HG03442 (cell line): ENCODE measurements at regions not wholly inside any gene's neighbourhood (a gene's known extent, or its start where the extent isn't known, plus 50 kb on each side); places are given as distances from the start of the nearest gene placed in this dataset.
"Not testable (repeated sequence)": the region's sequence is repeated elsewhere in the genome, so short reads cannot be mapped to it uniquely, and the experiment has no call there.

Source experiments
- ATAC-seq: cut with Tn5 transposase; IDR thresholded peaks from one replicate; pipeline ENCODE4 v1.9.1; 2021; ENCODE audit warnings: mild to moderate bottlenecking, moderate library complexity; ENCODE audit not compliant: unreplicated experiment

- no peak for ATAC-seq
Observed at GRCh38 chr3:35409991-35410390, 229.3 kb upstream of the ARPP21 start.

GRCh38 chr3:35413483-35413882 is 225.8 kb upstream of the ARPP21 start:
- no peak for ATAC-seq

DNA sequence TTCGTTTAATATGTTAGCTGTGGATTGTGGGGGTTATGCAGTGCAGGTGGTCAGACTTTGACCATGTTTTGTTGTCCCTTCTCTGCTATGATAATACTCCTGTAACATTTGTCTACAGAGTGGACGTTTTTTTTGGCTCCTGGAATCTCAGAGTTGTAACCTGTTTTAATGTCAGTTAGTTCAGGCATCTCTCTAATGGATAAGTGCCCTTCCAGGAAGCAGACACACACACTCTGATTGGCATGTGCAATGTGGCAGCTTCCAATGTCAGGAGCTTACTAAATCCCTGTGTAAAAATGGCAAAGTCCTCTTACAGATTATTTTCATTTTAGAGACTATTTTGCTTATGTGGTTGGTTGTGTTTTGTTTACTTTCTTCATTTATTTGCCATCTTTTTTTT is 222.2 kb upstream of the ARPP21 start:
- no peak for ATAC-seq

DNA sequence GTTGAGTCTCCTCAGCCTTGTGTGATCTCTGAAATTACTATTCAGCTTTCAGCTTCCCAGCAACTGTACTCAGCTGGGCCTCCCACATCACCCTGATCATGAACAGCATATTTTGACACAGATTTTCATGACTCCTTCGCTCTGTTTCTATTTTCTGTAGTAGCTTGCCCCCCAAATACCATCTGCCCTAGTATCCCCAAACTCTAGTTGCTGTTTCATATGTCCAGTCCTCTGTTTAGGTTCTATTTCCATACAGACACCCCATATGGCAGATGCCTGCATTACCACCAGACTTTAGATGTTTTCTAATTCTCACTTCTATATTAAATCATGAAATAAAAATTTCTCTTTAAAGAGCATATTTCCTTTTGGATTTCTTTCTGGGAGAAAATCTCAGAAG is 217.2 kb upstream of the ARPP21 start:
- ATAC-seq, result no peak

GRCh38 chr3:35422836-35423601 is 216.3 kb upstream of the ARPP21 start:
- ATAC-seq, result no peak

DNA sequence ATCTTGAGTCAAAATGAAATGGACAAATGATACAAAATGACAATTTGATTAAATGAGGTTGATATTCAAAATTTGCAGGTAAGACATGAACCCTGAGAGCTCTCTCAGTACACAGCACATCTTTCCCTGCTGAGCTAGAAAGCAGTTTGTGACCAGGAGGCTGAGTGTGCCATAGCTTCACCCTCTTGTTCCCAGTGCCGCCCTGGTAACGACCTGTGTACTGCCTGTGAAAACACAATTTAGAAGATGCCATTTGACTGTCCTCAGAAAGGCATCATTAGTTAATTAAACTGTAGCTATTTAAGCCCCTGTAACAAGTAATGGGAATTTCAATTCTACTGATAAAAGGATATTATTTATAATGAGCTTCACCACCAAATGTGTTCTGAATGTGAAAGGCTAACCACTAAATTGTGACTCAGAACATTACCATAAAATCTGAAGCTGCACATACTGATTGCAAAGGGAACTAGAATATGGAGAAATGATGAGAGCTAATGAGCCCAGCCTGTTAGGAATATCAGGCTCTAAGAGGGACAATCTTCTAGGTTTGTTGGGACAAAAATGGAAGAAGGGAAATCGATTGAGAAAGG is 212.9 kb upstream of the ARPP21 start:
- no peak for ATAC-seq

DNA sequence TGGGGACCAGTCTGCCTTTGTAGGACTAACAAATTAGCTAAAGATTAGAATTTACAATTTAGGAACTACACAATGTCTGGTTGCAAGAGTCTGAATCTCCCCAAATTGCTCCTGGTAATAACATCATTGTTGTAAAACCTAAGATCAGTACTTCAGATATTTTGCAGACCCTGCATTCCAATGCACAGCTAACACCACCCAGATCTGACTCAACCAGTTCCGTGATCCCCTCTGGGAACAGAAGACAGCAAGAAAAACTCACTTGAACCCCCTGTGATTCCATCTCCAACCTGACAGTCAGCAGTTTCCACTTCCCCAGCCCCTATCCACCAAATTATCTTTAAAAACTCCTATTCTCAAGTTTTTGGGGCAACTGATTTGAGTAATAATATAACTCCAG is 201.9 kb upstream of the ARPP21 start:
- ATAC-seq, result no peak

- no peak for ATAC-seq
Observed at GRCh38 chr3:35438101-35438500, 201.2 kb upstream of the ARPP21 start.

GRCh38 chr3:35439663-35440062 is 199.7 kb upstream of the ARPP21 start:
- ATAC-seq, result no peak

DNA sequence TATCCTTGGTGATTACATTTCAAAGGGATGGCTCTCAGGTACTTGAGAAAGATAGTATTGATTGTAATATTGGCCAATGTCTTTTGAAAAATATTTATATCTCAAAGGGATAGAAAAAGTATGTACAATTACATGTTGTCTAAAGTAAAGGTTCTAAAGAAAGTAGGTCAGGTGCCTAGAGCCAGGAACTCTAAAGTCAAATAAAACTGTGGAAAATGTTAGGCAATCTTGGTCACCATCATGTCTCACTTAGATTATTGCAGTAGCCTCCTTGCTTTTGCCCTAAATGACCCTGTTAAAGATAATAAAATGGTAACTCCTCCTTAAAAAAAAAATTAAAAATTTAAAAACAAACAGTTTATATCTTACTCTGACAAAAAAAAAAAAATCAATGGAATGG is 198.5 kb upstream of the ARPP21 start:
- no peak for ATAC-seq

DNA sequence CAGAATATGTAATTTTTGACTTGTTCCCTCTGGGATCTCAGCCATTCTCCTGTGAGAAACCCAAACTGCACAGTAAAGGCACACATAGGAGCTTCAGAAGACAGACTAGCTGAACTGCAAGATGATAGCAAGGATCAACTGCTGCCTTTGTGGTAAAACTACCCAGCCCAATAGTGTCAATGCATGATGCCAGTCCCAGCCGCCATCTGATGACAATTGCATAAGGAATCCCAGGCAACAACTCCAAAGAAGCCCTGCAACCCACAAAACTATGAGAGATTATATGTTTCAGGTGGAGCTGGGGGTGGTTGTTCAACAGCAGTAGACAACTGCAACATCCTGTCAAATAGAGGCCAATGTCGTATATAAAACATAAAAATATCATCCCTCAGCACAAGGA is 192.4 kb upstream of the ARPP21 start:
- no peak for ATAC-seq

DNA sequence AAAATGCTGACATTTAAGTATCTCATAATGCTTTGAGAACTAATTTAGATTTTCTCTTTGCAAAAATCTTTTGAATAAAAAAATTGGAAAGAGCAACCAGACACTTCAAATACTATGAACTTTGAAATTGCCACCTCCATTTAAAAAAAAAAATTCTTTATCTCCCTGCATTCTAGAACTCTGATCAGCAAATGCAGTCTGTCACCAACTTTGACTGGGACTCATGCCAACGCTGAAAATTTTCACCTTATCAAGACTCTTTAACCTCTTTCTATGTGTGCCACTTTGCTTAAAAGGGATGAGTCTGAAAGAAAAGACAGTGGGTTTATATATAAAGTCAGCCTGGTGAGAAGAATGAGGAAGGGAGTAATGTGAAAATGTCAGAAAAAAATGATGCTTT is 191.2 kb upstream of the ARPP21 start:
- ATAC-seq, result no peak

DNA sequence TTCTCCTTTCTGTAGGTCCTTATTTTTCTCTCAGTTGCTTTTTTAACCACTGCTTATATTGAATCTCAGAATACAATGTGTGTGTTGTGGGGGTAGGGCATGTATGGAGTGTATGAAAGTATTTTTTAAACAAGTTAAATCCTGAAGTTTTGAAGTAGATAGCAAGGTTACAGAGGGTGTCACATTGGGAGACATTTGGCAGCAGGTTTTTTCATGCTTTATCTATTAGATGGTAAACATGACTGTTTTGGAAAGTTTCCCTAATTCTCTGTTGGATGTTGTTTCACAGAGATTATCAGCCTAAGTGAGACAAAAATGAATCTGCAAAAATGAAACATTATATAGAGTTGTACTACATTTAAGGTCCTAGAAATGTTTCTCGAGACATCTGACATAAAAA is 190.6 kb upstream of the ARPP21 start:
- no peak for ATAC-seq

GRCh38 chr3:35454819-35455218 is 184.5 kb upstream of the ARPP21 start:
- ATAC-seq, result not testable (repeated sequence)

GRCh38 chr3:35473956-35474355 is 165.4 kb upstream of the ARPP21 start:
- no peak for ATAC-seq

DNA sequence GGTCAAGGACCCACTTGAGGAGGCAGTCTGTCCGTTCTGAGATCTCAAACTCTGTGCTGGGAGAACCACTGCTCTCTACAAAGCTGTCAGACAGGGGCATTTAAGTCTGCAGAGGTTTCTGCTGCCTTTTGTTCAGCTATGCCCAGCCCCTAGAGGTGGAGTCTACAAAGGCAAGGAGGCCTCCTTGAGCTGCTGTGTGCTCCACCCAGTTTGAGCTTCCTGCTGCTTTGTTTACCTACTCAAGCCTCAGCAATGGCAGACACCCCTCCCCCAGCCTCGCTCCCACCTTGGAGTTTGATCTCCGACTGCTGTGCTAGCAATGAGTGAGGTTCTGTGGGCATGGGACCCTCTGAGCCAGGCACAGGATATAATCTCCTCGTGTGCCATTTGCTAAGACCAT is 156.8 kb upstream of the ARPP21 start:
- not testable (repeated sequence) for ATAC-seq

DNA sequence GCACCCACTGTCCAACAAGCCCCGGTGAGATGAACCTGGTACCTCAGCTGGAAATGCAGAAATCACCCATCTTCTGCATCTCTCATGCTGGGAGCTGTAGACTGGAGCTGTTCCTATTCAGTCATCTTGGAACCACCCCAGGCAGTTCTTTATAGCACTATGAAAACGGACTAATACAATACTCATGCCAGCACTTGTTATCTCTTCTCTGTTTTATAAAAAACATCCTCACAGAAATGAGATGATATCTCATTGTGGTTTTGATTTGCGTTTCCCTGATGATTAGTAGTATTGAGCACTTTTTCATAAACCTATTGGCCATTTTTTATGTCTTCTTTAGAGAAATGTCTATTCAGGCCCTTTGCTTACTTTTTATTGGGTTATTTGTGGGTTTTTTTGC is 156.2 kb upstream of the ARPP21 start:
- no peak for ATAC-seq

GRCh38 chr3:35484929-35485530 is 154.3 kb upstream of the ARPP21 start:
- ATAC-seq, result no peak

GRCh38 chr3:35486295-35486694 is 153.0 kb upstream of the ARPP21 start:
- no peak for ATAC-seq

- ATAC-seq, result no peak
Observed at GRCh38 chr3:35487376-35487775, 151.9 kb upstream of the ARPP21 start.

- ATAC-seq, result no peak
Observed at GRCh38 chr3:35488526-35488925, 150.8 kb upstream of the ARPP21 start.

DNA sequence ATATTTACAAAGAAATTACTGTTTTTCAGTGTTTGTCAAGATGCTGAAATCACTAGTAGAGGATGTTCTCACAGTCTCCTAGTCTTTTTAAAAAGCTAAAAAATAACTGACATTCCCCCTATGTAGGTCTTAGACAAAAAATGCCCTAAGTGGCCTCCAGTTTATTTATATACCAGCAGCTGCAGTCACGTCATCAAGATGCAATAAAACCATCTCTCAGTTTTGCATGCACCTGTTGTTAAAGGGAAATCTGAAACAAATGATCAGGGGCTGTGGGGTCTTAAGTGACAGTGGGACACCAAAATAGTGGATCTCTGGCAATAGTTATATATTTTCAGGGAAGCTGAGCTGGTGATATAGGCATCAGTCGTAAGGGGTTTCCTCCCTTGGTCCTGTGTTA is 146.5 kb upstream of the ARPP21 start:
- no peak for ATAC-seq
